A549 (cell line): ENCODE measurements at regions not wholly inside any gene's neighbourhood (a gene's known extent, or its start where the extent isn't known, plus 50 kb on each side); places are given as distances from the start of the nearest gene placed in this dataset.

ENCODE experiments used
- ATAC-seq, 2 experiments: fragments of 200-7000 bp in 1 of 2; fragments of >200 bp in 1 of 2; cut with Nextera tagmentation in 1 of 2; cut with Tn5 transposase in 1 of 2; 3 replicates each; pipeline versions ENCODE4 v1.8.0 to v1.9.1; 2018 to 2020; ENCODE audit warnings: mild to moderate bottlenecking in 1 of 2, moderate library complexity in 1 of 2
- CTCF ChIA-PET: fragments of 300-600 bp; sonication (Branson Sonifier 250); formaldehyde crosslinking; extraction: SDS; loops from one replicate; lab custom pipeline; 2021; ENCODE audit warnings: antibody characterized with exemption, inconsistent platforms; lab: Yijun Ruan, JAX
- POLR2A ChIA-PET: fragments of 350-600 bp; formaldehyde crosslinking; extraction: SDS; loops from one replicate; lab custom pipeline; 2021; ENCODE audit warnings: antibody characterized with exemption, inconsistent platforms; lab: Yijun Ruan, JAX
- DNase-seq, 2 experiments: peaks; one replicate each; pipeline versions ENCODE4 v3.0.0 to v3.0.0-alpha.2; 2011 to 2016; ENCODE audit warnings: low read depth in 1 of 2, low spot score in 1 of 2
- FAIRE-seq: peaks from 2 replicates; lab custom pipeline; 2011; peaks lifted over from hg19 to GRCh38; lab: Jason Lieb, UNC
- H3K27ac ChIP-seq, 2 experiments: fragments of >200 bp; sonication (Bioruptor Twin); formaldehyde crosslinking; 3 replicates each; pipeline ENCODE4 v1.5.1; 2016 to 2017
- H3K4me1 ChIP-seq: fragments of >200 bp; sonication (Bioruptor Twin); formaldehyde crosslinking; 3 replicates; pipeline ENCODE4 v1.6.1; 2016
- H3K4me2 ChIP-seq: fragments of >200 bp; sonication (Bioruptor Twin); formaldehyde crosslinking; 3 replicates; pipeline ENCODE4 v1.6.1; 2016
- H3K4me3 ChIP-seq: fragments of >200 bp; sonication (Bioruptor Twin); formaldehyde crosslinking; 3 replicates; pipeline ENCODE4 v1.5.1; 2016
- H3K9me3 ChIP-seq: fragments of >200 bp; sonication (Bioruptor Twin); formaldehyde crosslinking; 3 replicates; pipeline ENCODE4 v1.6.1; 2016
- CBX2 ChIP-seq: fragments of 200-600 bp; sonication (generic); IDR thresholded peaks from 2 replicates; pipeline ENCODE4 v1.6.1; 2016; ENCODE audit warnings: low read depth, mild to moderate bottlenecking, borderline replicate concordance
- CBX8 ChIP-seq: fragments of 200-600 bp; sonication (generic); IDR thresholded peaks from 2 replicates; pipeline ENCODE4 v1.6.1; 2016
- CEBPB ChIP-seq, 2 experiments: fragments of >200 bp in 1 of 2; sonication (Bioruptor Twin) in 1 of 2; formaldehyde crosslinking in 1 of 2; IDR thresholded peaks; 2 replicates each; pipeline ENCODE4 v1.6.1; 2012 to 2016
- EHMT2 ChIP-seq: fragments of 200-600 bp; sonication (generic); IDR thresholded peaks from 2 replicates; pipeline ENCODE4 v1.6.1; 2016; ENCODE audit warnings: antibody characterized with exemption, low read depth, mild to moderate bottlenecking, moderate library complexity
- FOSL2 ChIP-seq, 2 experiments: fragments of 450-650 bp in 1 of 2; fragments of >200 bp in 1 of 2; sonication (Bioruptor Twin) in 1 of 2; formaldehyde crosslinking; IDR thresholded peaks; 2 replicates each; pipeline versions ENCODE4 v1.5.0 to v1.6.1; 2016 to 2020; ENCODE audit warnings: mild to moderate bottlenecking in 1 of 2, moderate library complexity in 1 of 2
- GATA3 ChIP-seq: IDR thresholded peaks from 2 replicates; pipeline ENCODE4 v1.6.1; 2012; ENCODE audit warnings: borderline replicate concordance
- HOXA7 ChIP-seq: fragments of 250-450 bp; sonication (Bioruptor Pico); IDR thresholded peaks from 2 replicates; pipeline ENCODE4 v1.5.0; 2020; ENCODE audit warnings: mild to moderate bottlenecking, moderate library complexity
- JUNB ChIP-seq: fragments of >200 bp; sonication (Bioruptor Twin); formaldehyde crosslinking; IDR thresholded peaks from 2 replicates; pipeline ENCODE4 v1.6.1; 2016
- MAFK ChIP-seq: fragments of 450-650 bp; IDR thresholded peaks from 2 replicates; pipeline ENCODE4 v1.6.1; 2014; ENCODE audit not compliant: partially characterized antibody
- MAZ ChIP-seq: fragments of 150-350 bp; IDR thresholded peaks from 2 replicates; pipeline ENCODE4 v1.6.1; 2014; ENCODE audit warnings: antibody characterized with exemption, low read depth, low read length, borderline replicate concordance
- MYC ChIP-seq: IDR thresholded peaks from 2 replicates; pipeline ENCODE4 v1.6.1; 2012; ENCODE audit warnings: mild to moderate bottlenecking, inconsistent platforms, low read length, improper control_type of control experiment, borderline replicate concordance
- PHF8 ChIP-seq: fragments of 200-600 bp; sonication (generic); IDR thresholded peaks from 2 replicates; pipeline ENCODE4 v1.6.1; 2016; ENCODE audit warnings: low read depth, mild to moderate bottlenecking, antibody characterized with exemption, moderate library complexity, borderline replicate concordance
- RFX5 ChIP-seq: fragments of 450-650 bp; IDR thresholded peaks from 2 replicates; pipeline ENCODE4 v1.7.1; 2014; ENCODE audit warnings: antibody characterized with exemption, mild to moderate bottlenecking, moderate library complexity
- RNF2 ChIP-seq: fragments of 200-600 bp; sonication (generic); IDR thresholded peaks from 2 replicates; pipeline ENCODE4 v1.6.1; 2016; ENCODE audit warnings: low read depth, mild to moderate bottlenecking, antibody characterized with exemption, moderate library complexity, borderline replicate concordance
- ZC3H11A ChIP-seq: fragments of 450-650 bp; IDR thresholded peaks from 2 replicates; pipeline ENCODE4 v1.6.1; 2014; ENCODE audit warnings: antibody characterized with exemption, mild to moderate bottlenecking
- ZSCAN20 ChIP-seq: fragments of 250-450 bp; sonication (Bioruptor Pico); IDR thresholded peaks from 2 replicates; pipeline ENCODE4 v1.8.0; 2022; ENCODE audit warnings: mild to moderate bottlenecking, moderate library complexity
- WGBS: methylation state at CpG from one replicate; pipeline ENCODE4 v1.1.6; 2017; ENCODE audit errors: missing lambda C conversion rate; 5-methylcytosine and 5-hydroxymethylcytosine counted together
- TF ChIP-seq, protein P1 (sequence below): fragments of 250-450 bp; sonication (Bioruptor Pico); IDR thresholded peaks from 2 replicates; pipeline ENCODE4 v1.5.0; 2020; ENCODE audit warnings: low read depth, mild to moderate bottlenecking, moderate library complexity
- TF ChIP-seq, protein P2 (sequence below): fragments of 250-450 bp; sonication (Bioruptor Pico); IDR thresholded peaks from 2 replicates; pipeline ENCODE4 v1.5.0; 2021; ENCODE audit warnings: mild to moderate bottlenecking, moderate library complexity, borderline replicate concordance
- TF ChIP-seq, protein P3 (sequence below): IDR thresholded peaks from 2 replicates; pipeline ENCODE4 v1.6.1; 2012

- Histone ChIP-seq H3K27ac (no peak overlapping the region), H3K9me3 (no peaks in the 10 kb centered on the region), H3K4me2 (no peak overlapping the region), H3K4me1 (no peaks in the 10 kb centered on the region), H3K4me3 (no peak overlapping the region)
- FAIRE-seq, result no peak
- POLR2A ChIA-PET, result no interaction called here
- ATAC-seq, result no peak
- TF ChIP-seq FOSL2 (IDR thresholded peaks at IDR 0.05) (no peak), FOSL2 (CRISPR knock-in tag; IDR thresholded peaks at IDR 0.05) (no peak), RFX5 (no peak)
- TF ChIP-seq, protein P1, sequence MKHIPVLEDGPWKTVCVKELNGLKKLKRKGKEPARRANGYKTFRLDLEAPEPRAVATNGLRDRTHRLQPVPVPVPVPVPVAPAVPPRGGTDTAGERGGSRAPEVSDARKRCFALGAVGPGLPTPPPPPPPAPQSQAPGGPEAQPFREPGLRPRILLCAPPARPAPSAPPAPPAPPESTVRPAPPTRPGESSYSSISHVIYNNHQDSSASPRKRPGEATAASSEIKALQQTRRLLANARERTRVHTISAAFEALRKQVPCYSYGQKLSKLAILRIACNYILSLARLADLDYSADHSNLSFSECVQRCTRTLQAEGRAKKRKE (CRISPR knock-in tag), result no peak
- DNase-seq, result no peak
- CTCF ChIA-PET, result interaction anchor here (1.6 kb wide), 1 partner anchor 166 kb away, joined by 4 read pairs; no protein-coding TSS in a partner anchor
- 59% methylated on average over 4 of the region's 4 CpGs for WGBS
Observed at GRCh38 chr7:34486371-34486770, 171.6 kb upstream of the NPSR1 start.

GRCh38 chr7:34487391-34488115 is 170.5 kb upstream of the NPSR1 start:
- ATAC-seq (no peak), FAIRE-seq (no peak), DNase-seq (no peak)
- WGBS, result 52% methylated on average over 3 of the region's 3 CpGs
- Histone ChIP-seq H3K4me2 (no peak overlapping the region), H3K4me3 (no peak overlapping the region), H3K4me1 (no peaks in the 10 kb centered on the region), H3K9me3 (no peaks in the 10 kb centered on the region), H3K27ac (no peak overlapping the region)
- POLR2A ChIA-PET, result no interaction called here
- TF ChIP-seq RNF2 (no peak), CBX8 (no peak), MYC (no peak), CEBPB (IDR thresholded peaks at IDR 0.05) (no peak)
- TF ChIP-seq, protein P2, sequence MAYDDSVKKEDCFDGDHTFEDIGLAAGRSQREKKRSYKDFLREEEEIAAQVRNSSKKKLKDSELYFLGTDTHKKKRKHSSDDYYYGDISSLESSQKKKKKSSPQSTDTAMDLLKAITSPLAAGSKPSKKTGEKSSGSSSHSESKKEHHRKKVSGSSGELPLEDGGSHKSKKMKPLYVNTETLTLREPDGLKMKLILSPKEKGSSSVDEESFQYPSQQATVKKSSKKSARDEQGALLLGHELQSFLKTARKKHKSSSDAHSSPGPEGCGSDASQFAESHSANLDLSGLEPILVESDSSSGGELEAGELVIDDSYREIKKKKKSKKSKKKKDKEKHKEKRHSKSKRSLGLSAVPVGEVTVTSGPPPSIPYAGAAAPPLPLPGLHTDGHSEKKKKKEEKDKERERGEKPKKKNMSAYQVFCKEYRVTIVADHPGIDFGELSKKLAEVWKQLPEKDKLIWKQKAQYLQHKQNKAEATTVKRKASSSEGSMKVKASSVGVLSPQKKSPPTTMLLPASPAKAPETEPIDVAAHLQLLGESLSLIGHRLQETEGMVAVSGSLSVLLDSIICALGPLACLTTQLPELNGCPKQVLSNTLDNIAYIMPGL (CRISPR knock-in tag), result no peak
- CTCF ChIA-PET, result interaction anchor here (1.6 kb wide), 1 partner anchor 167 kb away, joined by 4 read pairs; no protein-coding TSS in a partner anchor

DNA sequence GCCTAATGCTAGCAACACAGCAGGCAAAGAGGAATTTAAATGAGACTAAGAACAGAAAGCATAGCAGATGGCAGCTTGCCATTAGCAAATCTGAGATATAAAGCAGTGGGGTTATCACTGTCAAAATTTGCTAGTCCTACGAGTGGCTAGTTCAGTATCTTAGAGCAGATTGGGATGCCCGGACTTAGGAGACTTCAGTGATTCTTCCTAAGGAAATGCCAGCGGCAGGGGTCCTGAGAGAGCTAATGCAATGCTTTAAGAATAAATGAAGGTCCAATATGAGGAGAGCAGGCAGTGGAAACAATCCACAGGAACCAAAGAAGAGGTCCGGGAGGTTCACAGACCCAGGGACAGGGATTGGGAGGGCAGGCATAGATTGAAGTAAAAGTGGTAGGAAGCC is 169.3 kb upstream of the NPSR1 start:
- Histone ChIP-seq H3K4me1 (no peaks in the 10 kb centered on the region), H3K4me2 (no peak overlapping the region), H3K27ac (no peak overlapping the region), H3K9me3 (no peaks in the 10 kb centered on the region), H3K4me3 (no peak overlapping the region)
- POLR2A ChIA-PET, result no interaction called here
- DNase-seq (no peak), FAIRE-seq (no peak), ATAC-seq (no peak)
- TF ChIP-seq CBX2, result no peak
- TF ChIP-seq GATA3, result no peak
- no peak for TF ChIP-seq MAZ
- TF ChIP-seq, protein P3, sequence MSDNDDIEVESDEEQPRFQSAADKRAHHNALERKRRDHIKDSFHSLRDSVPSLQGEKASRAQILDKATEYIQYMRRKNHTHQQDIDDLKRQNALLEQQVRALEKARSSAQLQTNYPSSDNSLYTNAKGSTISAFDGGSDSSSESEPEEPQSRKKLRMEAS, result no peak
- TF ChIP-seq MAFK, result no peak
- no peak for TF ChIP-seq HOXA7 (CRISPR knock-in tag)
- TF ChIP-seq, protein P1 (CRISPR knock-in tag), result no peak
- no peak for TF ChIP-seq PHF8
- TF ChIP-seq EHMT2, result no peak
- TF ChIP-seq ZSCAN20 (CRISPR knock-in tag), result no peak
- no peak for TF ChIP-seq ZC3H11A
- TF ChIP-seq CBX8, result no peak
- no peak for TF ChIP-seq JUNB
- WGBS, result 64% methylated on average over 4 of the region's 4 CpGs
- CTCF ChIA-PET, result no interaction called here
